ENCODE measurements at regions not wholly inside any gene's neighbourhood (a gene's known extent, or its start where the extent isn't known, plus 50 kb on each side); places are given as distances from the start of the nearest gene placed in this dataset.

DNA sequence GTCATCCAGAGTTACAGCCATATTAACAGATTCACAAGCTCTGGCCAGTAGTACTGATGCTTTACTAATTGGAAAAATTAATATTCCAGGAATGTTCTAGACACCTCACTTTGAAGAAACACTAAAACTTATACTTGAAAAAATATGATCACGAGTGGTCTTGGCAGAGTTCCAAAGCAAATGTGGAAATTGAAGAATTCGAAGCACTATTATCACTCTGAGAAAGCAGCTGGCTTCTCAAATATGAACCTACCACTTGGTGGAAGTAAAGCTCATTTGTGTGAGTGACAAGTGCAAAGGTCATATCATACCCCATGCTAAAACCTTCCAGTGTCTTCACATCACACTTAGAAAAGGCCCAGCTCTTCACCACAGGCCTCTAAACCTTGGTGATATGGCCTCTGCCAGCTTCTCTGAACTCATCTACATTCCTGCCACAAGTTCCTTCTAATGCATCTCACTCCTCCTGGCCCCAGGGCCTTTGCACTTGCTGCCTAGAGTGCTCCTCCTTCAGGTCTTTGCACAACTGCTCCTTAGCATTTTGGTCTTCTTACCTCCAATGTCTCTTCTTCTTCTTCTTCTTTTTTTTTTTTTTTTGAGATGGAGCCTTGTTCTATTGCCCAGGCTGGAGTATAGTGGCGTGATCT is 175.7 kb upstream of the SMIM23 start:
- WGBS (ENCODE audit: insufficient coverage) = 41% methylated on average over 3 of the region's 3 CpGs
- no peaks in the 10 kb centered on the region for H3K4me1 ChIP-seq (ENCODE audit: control insufficient read depth, insufficient read depth, low read length)
- H3K36me3 Mint-ChIP-seq = no peaks in the 10 kb centered on the region
- TF ChIP-seq, protein P1, sequence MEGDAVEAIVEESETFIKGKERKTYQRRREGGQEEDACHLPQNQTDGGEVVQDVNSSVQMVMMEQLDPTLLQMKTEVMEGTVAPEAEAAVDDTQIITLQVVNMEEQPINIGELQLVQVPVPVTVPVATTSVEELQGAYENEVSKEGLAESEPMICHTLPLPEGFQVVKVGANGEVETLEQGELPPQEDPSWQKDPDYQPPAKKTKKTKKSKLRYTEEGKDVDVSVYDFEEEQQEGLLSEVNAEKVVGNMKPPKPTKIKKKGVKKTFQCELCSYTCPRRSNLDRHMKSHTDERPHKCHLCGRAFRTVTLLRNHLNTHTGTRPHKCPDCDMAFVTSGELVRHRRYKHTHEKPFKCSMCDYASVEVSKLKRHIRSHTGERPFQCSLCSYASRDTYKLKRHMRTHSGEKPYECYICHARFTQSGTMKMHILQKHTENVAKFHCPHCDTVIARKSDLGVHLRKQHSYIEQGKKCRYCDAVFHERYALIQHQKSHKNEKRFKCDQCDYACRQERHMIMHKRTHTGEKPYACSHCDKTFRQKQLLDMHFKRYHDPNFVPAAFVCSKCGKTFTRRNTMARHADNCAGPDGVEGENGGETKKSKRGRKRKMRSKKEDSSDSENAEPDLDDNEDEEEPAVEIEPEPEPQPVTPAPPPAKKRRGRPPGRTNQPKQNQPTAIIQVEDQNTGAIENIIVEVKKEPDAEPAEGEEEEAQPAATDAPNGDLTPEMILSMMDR (IDR thresholded peaks at IDR 0.05) = no peak
- no peaks in the 10 kb centered on the region for H3K4me1 Mint-ChIP-seq
- DNase-seq (no peak), ATAC-seq (no peak)
- no peak overlapping the region for H3K27ac Mint-ChIP-seq
- H3K27ac ChIP-seq (ENCODE audit: low read length) = no peak overlapping the region
- intact Hi-C loops (cut with micrococcal nuclease) = no loop called here
- H3K4me3 Mint-ChIP-seq = no peak overlapping the region
- no peak overlapping the region for H3K4me3 ChIP-seq (ENCODE audit: low read length)
- H3K36me3 ChIP-seq (ENCODE audit: control insufficient read depth, insufficient read depth, low read length) = no peaks in the 10 kb centered on the region
- H3K27me3 Mint-ChIP-seq (ENCODE audit: low read depth in 2 of 2) = peaks cover 22 to 45% of the 10 kb centered on the region in 2 donors
- peaks cover 2% of the 10 kb centered on the region for H3K27me3 ChIP-seq (ENCODE audit: control insufficient read depth, insufficient read depth, low read length)
- peaks cover 0 to 5% of the 10 kb centered on the region in 2 donors for H3K9me3 Mint-ChIP-seq
- H3K9me3 ChIP-seq (ENCODE audit: control insufficient read depth, insufficient read depth, low read length) = no peaks in the 10 kb centered on the region

DNA sequence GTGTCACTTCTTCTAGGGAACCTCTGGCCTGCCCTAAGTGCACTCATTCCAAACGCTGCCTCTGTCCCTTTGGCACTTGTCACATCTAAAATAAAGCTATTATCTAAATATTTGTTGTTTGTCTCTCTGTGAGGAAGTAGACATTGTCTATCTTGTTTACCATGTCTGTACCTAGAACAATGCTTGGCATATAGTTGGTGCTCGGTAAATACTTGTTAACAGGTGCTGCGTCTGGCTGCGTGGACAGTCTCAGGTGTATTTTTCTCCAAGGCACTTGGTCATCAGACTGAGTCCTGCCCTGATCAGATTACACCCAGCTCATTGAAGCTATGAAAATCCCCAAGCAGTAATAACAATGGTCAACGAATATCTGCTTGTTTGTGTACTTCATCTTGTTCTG is 174.9 kb upstream of the SMIM23 start:
- no peaks in the 10 kb centered on the region for H3K36me3 Mint-ChIP-seq
- Histone ChIP-seq H3K27me3 (ENCODE audit: control insufficient read depth, insufficient read depth, low read length) (peaks cover 2% of the 10 kb centered on the region), H3K36me3 (ENCODE audit: control insufficient read depth, insufficient read depth, low read length) (no peaks in the 10 kb centered on the region), H3K9me3 (ENCODE audit: control insufficient read depth, insufficient read depth, low read length) (no peaks in the 10 kb centered on the region), H3K4me3 (ENCODE audit: low read length) (no peak overlapping the region), H3K27ac (ENCODE audit: low read length) (no peak overlapping the region), H3K4me1 (ENCODE audit: control insufficient read depth, insufficient read depth, low read length) (no peaks in the 10 kb centered on the region)
- peaks cover 0 to 5% of the 10 kb centered on the region in 2 donors for H3K9me3 Mint-ChIP-seq
- H3K27ac Mint-ChIP-seq = no peak overlapping the region
- TF ChIP-seq, protein P1 (IDR thresholded peaks at IDR 0.05) = no peak
- DNase-seq = no peak
- peaks cover 22 to 45% of the 10 kb centered on the region in 2 donors for H3K27me3 Mint-ChIP-seq (ENCODE audit: low read depth in 2 of 2)
- intact Hi-C loops (cut with micrococcal nuclease) = no loop called here
- no peaks in the 10 kb centered on the region for H3K4me1 Mint-ChIP-seq
- H3K4me3 Mint-ChIP-seq = no peak overlapping the region
- WGBS (ENCODE audit: insufficient coverage) = 87% methylated on average over 5 of the region's 5 CpGs
- no peak for ATAC-seq

DNA sequence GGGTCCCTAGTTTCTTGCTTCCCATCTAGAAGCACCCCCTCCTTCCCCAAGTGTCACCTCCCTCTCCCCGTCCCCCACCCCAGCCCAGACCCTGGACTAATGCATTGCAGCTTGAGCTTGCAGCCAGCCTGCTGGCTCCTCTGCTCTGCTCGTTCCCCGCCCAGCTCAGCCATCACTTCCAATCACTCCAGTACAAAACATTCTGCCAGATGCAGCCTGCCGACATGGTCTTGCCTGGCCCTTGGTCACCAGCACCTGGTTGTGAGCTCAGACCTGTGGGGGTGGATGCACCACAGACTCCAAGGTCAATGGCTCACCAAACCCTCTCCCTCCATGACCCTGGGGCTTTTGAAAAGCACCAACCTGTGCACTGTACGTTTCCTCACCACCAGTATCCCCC is 172.9 kb upstream of the SMIM23 start:
- no peak overlapping the region for H3K4me3 Mint-ChIP-seq
- peaks cover 0 to 2% of the 10 kb centered on the region in 2 donors for H3K9me3 Mint-ChIP-seq
- H3K27ac Mint-ChIP-seq = no peak overlapping the region
- H3K4me3 ChIP-seq (ENCODE audit: low read length) = no peak overlapping the region
- WGBS (ENCODE audit: insufficient coverage) = 83% methylated on average over 5 of the region's 5 CpGs
- no peaks in the 10 kb centered on the region for H3K36me3 ChIP-seq (ENCODE audit: control insufficient read depth, insufficient read depth, low read length)
- H3K9me3 ChIP-seq (ENCODE audit: control insufficient read depth, insufficient read depth, low read length) = no peaks in the 10 kb centered on the region
- H3K27ac ChIP-seq (ENCODE audit: low read length) = no peak overlapping the region
- H3K27me3 ChIP-seq (ENCODE audit: control insufficient read depth, insufficient read depth, low read length) = peaks cover 2% of the 10 kb centered on the region
- no peaks in the 10 kb centered on the region for H3K36me3 Mint-ChIP-seq
- intact Hi-C loops (cut with micrococcal nuclease) = no loop called here
- TF ChIP-seq, protein P1 (IDR thresholded peaks at IDR 0.05) = no peak
- ATAC-seq (no peak), DNase-seq (no peak)
- no peaks in the 10 kb centered on the region for H3K4me1 ChIP-seq (ENCODE audit: control insufficient read depth, insufficient read depth, low read length)
- H3K27me3 Mint-ChIP-seq (ENCODE audit: low read depth in 2 of 2) = peaks cover 18 to 24% of the 10 kb centered on the region in 2 donors
- H3K4me1 Mint-ChIP-seq = no peaks in the 10 kb centered on the region

DNA sequence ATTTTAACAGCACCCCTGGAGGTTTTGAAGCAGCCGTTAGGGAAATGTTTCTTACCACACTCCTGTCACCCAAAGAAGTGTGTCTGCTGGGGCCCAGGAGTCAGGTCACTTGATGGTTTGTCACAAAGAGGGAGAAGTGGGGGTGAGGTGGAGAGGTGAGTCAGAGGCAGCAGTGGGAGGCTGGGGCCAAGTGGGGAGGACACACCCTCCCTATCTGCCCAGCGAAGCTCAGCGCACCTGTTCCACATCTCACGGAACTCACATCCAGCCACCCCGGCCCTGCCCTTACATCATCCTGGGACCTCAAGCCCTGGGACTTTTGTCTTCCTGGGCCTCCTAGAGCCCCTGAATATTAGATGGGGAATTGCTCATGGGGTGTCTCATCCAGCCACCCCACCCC is 171.1 kb upstream of the SMIM23 start:
- Mint-ChIP-seq H3K27ac (no peak overlapping the region), H3K4me1 (no peaks in the 10 kb centered on the region), H3K27me3 (ENCODE audit: low read depth in 2 of 2) (peaks cover 7 to 11% of the 10 kb centered on the region in 2 donors), H3K9me3 (peaks cover 0 to 2% of the 10 kb centered on the region in 2 donors), H3K36me3 (no peaks in the 10 kb centered on the region), H3K4me3 (no peak overlapping the region)
- intact Hi-C loops (cut with micrococcal nuclease) = no loop called here
- ATAC-seq (no peak), DNase-seq (no peak)
- no peak overlapping the region for H3K4me3 ChIP-seq (ENCODE audit: low read length)
- no peaks in the 10 kb centered on the region for H3K36me3 ChIP-seq (ENCODE audit: control insufficient read depth, insufficient read depth, low read length)
- 83% methylated on average over 5 of the region's 5 CpGs for WGBS (ENCODE audit: insufficient coverage)
- TF ChIP-seq, protein P1 (IDR thresholded peaks at IDR 0.05) = no peak
- no peak overlapping the region for H3K27ac ChIP-seq (ENCODE audit: low read length)
- H3K9me3 ChIP-seq (ENCODE audit: control insufficient read depth, insufficient read depth, low read length) = no peaks in the 10 kb centered on the region
- no peaks in the 10 kb centered on the region for H3K4me1 ChIP-seq (ENCODE audit: control insufficient read depth, insufficient read depth, low read length)
- no peaks in the 10 kb centered on the region for H3K27me3 ChIP-seq (ENCODE audit: control insufficient read depth, insufficient read depth, low read length)
